ENCODE measurements at regions not wholly inside any gene's neighbourhood (a gene's known extent, or its start where the extent isn't known, plus 50 kb on each side); places are given as distances from the start of the nearest gene placed in this dataset.
A peak's percentile ranks its signal among the peaks of the same experiment; 100 is the strongest.
"Not testable (repeated sequence)": the region's sequence is repeated elsewhere in the genome, so short reads cannot be mapped to it uniquely, and the experiment has no call there.

GRCh38 chr3:75896265-75896664, 110.9 kb upstream of the ZNF717 start (continued):
- TF ChIP-seq HMBOX1 (IDR thresholded peaks at IDR 0.05) (no peak), TEAD4 (IDR thresholded peaks at IDR 0.05; ENCODE audit: low read length) (no peak), TEAD4 (CRISPR knock-in tag; IDR thresholded peaks at IDR 0.05; ENCODE audit: borderline replicate concordance) (no peak), RBM34 (IDR thresholded peaks at IDR 0.05; ENCODE audit: borderline replicate concordance, insufficient read depth, low read length) (no peak), POLR2AphosphoS2 (IDR thresholded peaks at IDR 0.05; ENCODE audit: low read length) (no peak), EWSR1 (IDR thresholded peaks at IDR 0.05; ENCODE audit: borderline replicate concordance, low read depth, partially characterized antibody) (no peak), PRPF4 (IDR thresholded peaks at IDR 0.05; ENCODE audit: insufficient read depth, low read depth, low read length, poor library complexity, severe bottlenecking) (no peak), CBFB (CRISPR knock-in tag; IDR thresholded peaks at IDR 0.05) (no peak), CBX1 (IDR thresholded peaks at IDR 0.05; ENCODE audit: low read depth) (no peak), HMGXB4 (CRISPR knock-in tag; IDR thresholded peaks at IDR 0.05) (no peak), ZBTB26 (CRISPR knock-in tag; IDR thresholded peaks at IDR 0.05) (no peak), ZNF449 (CRISPR knock-in tag; IDR thresholded peaks at IDR 0.05) (no peak), SMARCA5 (IDR thresholded peaks at IDR 0.05) (no peak)

- BruUV-seq (replicated peaks); H3K4me2 ChIP-seq (ENCODE audit: insufficient read depth, low read length); H2AFZ ChIP-seq (ENCODE audit: low read depth, low read length); ATAC-seq; intact Hi-C loops (cut with micrococcal nuclease); H3K79me2 ChIP-seq (ENCODE audit: control insufficient read depth, insufficient read depth, low read length); H3K4me1 ChIP-seq (replicated peaks in 1 of 2; ENCODE audit: control insufficient read depth in 2 of 2, insufficient read depth in 2 of 2, low read length in 2 of 2); H3K27ac ChIP-seq (ENCODE audit: extremely low read depth, low read depth, low read length); in situ Hi-C loops (cut with MboI); H3K4me3 ChIP-seq; DNase-seq (ENCODE audit: extremely low read depth in 1 of 4, low spot score in 3 of 4); H3K27me3 ChIP-seq (ENCODE audit: control insufficient read depth in 2 of 2, insufficient read depth in 2 of 2, low read length in 2 of 2); H3K36me3 ChIP-seq (ENCODE audit: control insufficient read depth, insufficient read depth, low read length); H3K9ac ChIP-seq (ENCODE audit: insufficient read depth in 1 of 2, low read depth in 2 of 2, low read length in 2 of 2); H4K20me1 ChIP-seq (replicated peaks; ENCODE audit: control insufficient read depth, insufficient read depth, low read length); H3K9me1 ChIP-seq (ENCODE audit: control insufficient read depth, insufficient read depth, low read length); POLR2A ChIA-PET; H3K9me3 ChIP-seq (replicated peaks; ENCODE audit: control insufficient read depth, insufficient read depth, low read depth, low read length); CTCF ChIA-PET (ENCODE audit: low intra/inter-chr PET ratio): not testable (repeated sequence)
- 0% methylated on average over 4 of the region's 4 CpGs for WGBS (ENCODE audit: insufficient coverage, low coverage, missing lambda C conversion rate)
- FAIRE-seq: peak; percentile 54
Observed at GRCh38 chr3:75901446-75901845, 116.1 kb upstream of the ZNF717 start.

Data from K562 (cell line).